ENCODE measurements at regions not wholly inside any gene's neighbourhood (a gene's known extent, or its start where the extent isn't known, plus 50 kb on each side); places are given as distances from the start of the nearest gene placed in this dataset.

DNA sequence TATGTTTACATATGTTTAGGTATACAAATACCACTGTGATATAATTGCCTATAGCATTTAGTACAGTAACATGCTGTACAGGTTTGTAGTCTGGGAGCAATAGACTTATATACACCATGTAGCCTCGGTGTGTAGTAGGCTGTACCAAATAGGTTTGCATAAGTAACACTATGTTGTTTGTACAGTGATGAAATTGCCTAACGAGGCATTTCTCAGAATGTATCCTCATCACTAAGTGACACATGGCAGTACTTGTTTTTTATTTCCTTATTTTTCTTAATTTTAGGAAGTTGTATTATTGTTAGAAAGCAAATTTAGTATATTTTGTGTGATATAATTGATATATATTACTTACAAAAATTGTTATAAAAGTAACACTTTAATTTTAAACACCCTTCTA is 840.9 kb downstream of the LTN1 start:
- DNase-seq (no peak), ATAC-seq (ENCODE audit: low read depth) (no peak)
- intact Hi-C loops (cut with micrococcal nuclease) = loop anchor here (10.0 kb wide), 1 partner anchor 47 kb away; no protein-coding TSS in a partner anchor
- CTCF ChIA-PET = no interaction called here
- Mint-ChIP-seq H3K4me1 (no peaks in the 10 kb centered on the region), H3K9me3 (ENCODE audit: insufficient read depth) (no peaks in the 10 kb centered on the region), H3K27ac (no peak overlapping the region), H3K27me3 (no peaks in the 10 kb centered on the region), H3K4me3 (no peak overlapping the region)
- Histone ChIP-seq H2AFZ (ENCODE audit: insufficient read depth, low read depth, low read length, poor library complexity, severe bottlenecking) (no peak overlapping the region), H3K36me3 (replicated peaks in 1 of 2; ENCODE audit: control extremely low read depth in 1 of 2, control insufficient read depth in 1 of 2, extremely low read depth in 1 of 2, insufficient read depth in 2 of 2, low read length in 1 of 2) (no peaks in the 10 kb centered on the region), H4K20me1 (ENCODE audit: control insufficient read depth, insufficient read depth, low read length, poor library complexity, severe bottlenecking) (no peaks in the 10 kb centered on the region), H3K27me3 (replicated peaks in 1 of 4; ENCODE audit: control extremely low read depth in 1 of 4, control insufficient read depth in 3 of 4, insufficient read depth in 4 of 4, low read length in 3 of 4) (no peaks in the 10 kb centered on the region), H3K27ac (ENCODE audit: low read length in 2 of 2) (no peak overlapping the region), H3K9ac (ENCODE audit: low read length) (no peak overlapping the region), H3K79me2 (ENCODE audit: control insufficient read depth, insufficient read depth, low read length) (no peaks in the 10 kb centered on the region), H3K4me1 (ENCODE audit: control insufficient read depth in 2 of 2, insufficient read depth in 2 of 2, low read length in 2 of 2) (no peaks in the 10 kb centered on the region), H3K9me3 (ENCODE audit: control extremely low read depth in 1 of 3, control insufficient read depth in 2 of 3, insufficient read depth in 1 of 3, low read length in 2 of 3) (no peaks in the 10 kb centered on the region), H3K4me3 (ENCODE audit: control extremely low read depth in 1 of 5, extremely low read depth in 1 of 5, insufficient read depth in 1 of 5, low read depth in 2 of 5, low read length in 4 of 5) (no peak overlapping the region), H3K4me2 (replicated peaks; ENCODE audit: low read depth, low read length, poor library complexity, severe bottlenecking) (no peak overlapping the region)
- no CpG with 5 or more reads among the region's 2 CpGs for WGBS (ENCODE audit: insufficient coverage)
- TF ChIP-seq EZH2 (IDR thresholded peaks at IDR 0.05; ENCODE audit: borderline replicate concordance, insufficient read depth, low read depth, low read length, poor library complexity, severe bottlenecking) = no peak
- TF ChIP-seq, protein P1, sequence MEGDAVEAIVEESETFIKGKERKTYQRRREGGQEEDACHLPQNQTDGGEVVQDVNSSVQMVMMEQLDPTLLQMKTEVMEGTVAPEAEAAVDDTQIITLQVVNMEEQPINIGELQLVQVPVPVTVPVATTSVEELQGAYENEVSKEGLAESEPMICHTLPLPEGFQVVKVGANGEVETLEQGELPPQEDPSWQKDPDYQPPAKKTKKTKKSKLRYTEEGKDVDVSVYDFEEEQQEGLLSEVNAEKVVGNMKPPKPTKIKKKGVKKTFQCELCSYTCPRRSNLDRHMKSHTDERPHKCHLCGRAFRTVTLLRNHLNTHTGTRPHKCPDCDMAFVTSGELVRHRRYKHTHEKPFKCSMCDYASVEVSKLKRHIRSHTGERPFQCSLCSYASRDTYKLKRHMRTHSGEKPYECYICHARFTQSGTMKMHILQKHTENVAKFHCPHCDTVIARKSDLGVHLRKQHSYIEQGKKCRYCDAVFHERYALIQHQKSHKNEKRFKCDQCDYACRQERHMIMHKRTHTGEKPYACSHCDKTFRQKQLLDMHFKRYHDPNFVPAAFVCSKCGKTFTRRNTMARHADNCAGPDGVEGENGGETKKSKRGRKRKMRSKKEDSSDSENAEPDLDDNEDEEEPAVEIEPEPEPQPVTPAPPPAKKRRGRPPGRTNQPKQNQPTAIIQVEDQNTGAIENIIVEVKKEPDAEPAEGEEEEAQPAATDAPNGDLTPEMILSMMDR (IDR thresholded peaks at IDR 0.05) = no peak
- POLR2A ChIA-PET = no interaction called here

- no peaks in the 10 kb centered on the region for H3K27me3 Mint-ChIP-seq
- Histone ChIP-seq H3K9me3 (ENCODE audit: control extremely low read depth in 1 of 3, control insufficient read depth in 2 of 3, insufficient read depth in 1 of 3, low read length in 2 of 3) (no peaks in the 10 kb centered on the region), H3K79me2 (ENCODE audit: control insufficient read depth, insufficient read depth, low read length) (no peaks in the 10 kb centered on the region), H3K9ac (ENCODE audit: low read length) (no peak overlapping the region), H2AFZ (ENCODE audit: insufficient read depth, low read depth, low read length, poor library complexity, severe bottlenecking) (no peak overlapping the region), H3K4me1 (ENCODE audit: control insufficient read depth in 2 of 2, insufficient read depth in 2 of 2, low read length in 2 of 2) (no peaks in the 10 kb centered on the region), H3K36me3 (replicated peaks in 1 of 2; ENCODE audit: control extremely low read depth in 1 of 2, control insufficient read depth in 1 of 2, extremely low read depth in 1 of 2, insufficient read depth in 2 of 2, low read length in 1 of 2) (no peaks in the 10 kb centered on the region), H3K4me3 (ENCODE audit: control extremely low read depth in 1 of 5, extremely low read depth in 1 of 5, insufficient read depth in 1 of 5, low read depth in 2 of 5, low read length in 4 of 5) (no peak overlapping the region), H3K27ac (ENCODE audit: low read length in 2 of 2) (no peak overlapping the region), H3K4me2 (replicated peaks; ENCODE audit: low read depth, low read length, poor library complexity, severe bottlenecking) (no peak overlapping the region), H3K27me3 (replicated peaks in 1 of 4; ENCODE audit: control extremely low read depth in 1 of 4, control insufficient read depth in 3 of 4, insufficient read depth in 4 of 4, low read length in 3 of 4) (no peaks in the 10 kb centered on the region), H4K20me1 (ENCODE audit: control insufficient read depth, insufficient read depth, low read length, poor library complexity, severe bottlenecking) (no peaks in the 10 kb centered on the region)
- no peak for TF ChIP-seq EZH2 (IDR thresholded peaks at IDR 0.05; ENCODE audit: borderline replicate concordance, insufficient read depth, low read depth, low read length, poor library complexity, severe bottlenecking)
- TF ChIP-seq, protein P1 (IDR thresholded peaks at IDR 0.05) = no peak
- no peak overlapping the region for H3K27ac Mint-ChIP-seq
- intact Hi-C loops (cut with micrococcal nuclease) = loop anchor here (10.0 kb wide), 1 partner anchor 46 kb away; no protein-coding TSS in a partner anchor
- no CpG with 5 or more reads among the region's 2 CpGs for WGBS (ENCODE audit: insufficient coverage)
- DNase-seq (no peak), ATAC-seq (ENCODE audit: low read depth) (no peak)
- CTCF ChIA-PET = no interaction called here
- POLR2A ChIA-PET = no interaction called here
- H3K4me1 Mint-ChIP-seq = no peaks in the 10 kb centered on the region
- no peak overlapping the region for H3K4me3 Mint-ChIP-seq
- H3K9me3 Mint-ChIP-seq (ENCODE audit: insufficient read depth) = no peaks in the 10 kb centered on the region
These were observed 841.9 kb downstream of the LTN1 start for GRCh38 chr21:28150778-28151177.
